ENCODE measurements at regions not wholly inside any gene's neighbourhood (a gene's known extent, or its start where the extent isn't known, plus 50 kb on each side); places are given as distances from the start of the nearest gene placed in this dataset.
"Not testable (repeated sequence)": the region's sequence is repeated elsewhere in the genome, so short reads cannot be mapped to it uniquely, and the experiment has no call there.

DNA sequence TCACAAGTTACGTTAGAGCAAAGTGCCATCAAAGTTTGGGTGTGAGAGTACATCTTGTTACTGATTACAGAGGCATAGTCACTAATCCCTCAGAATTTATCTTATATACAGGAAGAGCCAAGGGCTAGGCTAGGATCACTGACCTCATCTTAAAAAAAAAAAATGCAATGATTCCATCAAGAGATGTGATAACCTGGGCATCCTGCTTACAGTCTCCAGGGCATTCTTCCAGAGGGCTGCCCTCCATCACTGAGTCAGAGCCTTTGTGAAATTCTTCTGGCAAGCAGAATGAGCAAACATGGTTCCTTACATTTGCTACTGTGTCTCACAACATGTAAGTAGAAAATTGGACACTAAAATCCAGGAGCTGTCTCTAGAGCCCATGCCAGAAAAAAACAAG lies 410.6 kb downstream of the ZFHX3 start:
- Mint-ChIP-seq H3K27ac (no peak overlapping the region), H3K27me3 (no peaks in the 10 kb centered on the region), H3K9me3 (peaks cover 11% of the 10 kb centered on the region), H3K4me3 (no peak overlapping the region), H3K4me1 (no peaks in the 10 kb centered on the region), H3K36me3 (ENCODE audit: low read depth) (peaks cover 10% of the 10 kb centered on the region)
- ATAC-seq (ENCODE audit: low read depth) (no peak), DNase-seq (no peak)
- ChIA-PET CTCF (no interaction called here), POLR2A (no interaction called here)
- no peak for TF ChIP-seq CTCF (IDR thresholded peaks at IDR 0.05)
- intact Hi-C loops (cut with micrococcal nuclease): no loop called here

- CTCF ChIA-PET: no interaction called here
- POLR2A ChIA-PET: no interaction called here
- Mint-ChIP-seq H3K4me3 (no peak overlapping the region), H3K27ac (no peak overlapping the region), H3K9me3 (peaks cover 8% of the 10 kb centered on the region), H3K27me3 (no peaks in the 10 kb centered on the region), H3K36me3 (ENCODE audit: low read depth) (peaks cover 9% of the 10 kb centered on the region), H3K4me1 (no peaks in the 10 kb centered on the region)
- intact Hi-C loops (cut with micrococcal nuclease): no loop called here
- ATAC-seq (ENCODE audit: low read depth) (no peak), DNase-seq (no peak)
- no peak for TF ChIP-seq CTCF (IDR thresholded peaks at IDR 0.05)
Measured at GRCh38 chr16:72635694-72636093, 412.2 kb downstream of the ZFHX3 start.

DNA sequence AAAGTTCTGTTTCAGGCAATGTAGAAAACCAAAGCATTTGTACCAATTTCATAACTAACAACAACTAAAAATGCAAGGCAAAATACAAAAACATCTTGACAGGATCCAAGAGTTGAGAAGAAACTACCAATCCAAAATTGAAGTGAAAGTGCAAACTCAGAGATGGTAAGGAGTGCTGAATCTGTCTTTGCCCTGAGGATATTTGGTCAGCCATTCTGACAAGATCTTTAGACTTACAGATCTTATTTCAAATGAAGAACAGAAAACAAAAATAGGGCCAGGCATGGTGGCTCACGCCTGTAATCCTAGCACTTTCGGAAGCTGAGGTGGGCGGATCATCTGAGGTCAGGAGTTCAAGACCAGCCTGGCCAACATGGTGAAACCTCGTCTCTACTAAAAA lies 412.8 kb downstream of the ZFHX3 start:
- Mint-ChIP-seq H3K4me3 (no peak overlapping the region), H3K4me1 (no peaks in the 10 kb centered on the region), H3K27me3 (no peaks in the 10 kb centered on the region), H3K9me3 (peaks cover 7% of the 10 kb centered on the region), H3K36me3 (ENCODE audit: low read depth) (peaks cover 9% of the 10 kb centered on the region), H3K27ac (no peak overlapping the region)
- POLR2A ChIA-PET: no interaction called here
- TF ChIP-seq CTCF (IDR thresholded peaks at IDR 0.05): no peak
- DNase-seq: no peak
- ATAC-seq (ENCODE audit: low read depth): no peak
- CTCF ChIA-PET: no interaction called here
- intact Hi-C loops (cut with micrococcal nuclease): no loop called here

DNA sequence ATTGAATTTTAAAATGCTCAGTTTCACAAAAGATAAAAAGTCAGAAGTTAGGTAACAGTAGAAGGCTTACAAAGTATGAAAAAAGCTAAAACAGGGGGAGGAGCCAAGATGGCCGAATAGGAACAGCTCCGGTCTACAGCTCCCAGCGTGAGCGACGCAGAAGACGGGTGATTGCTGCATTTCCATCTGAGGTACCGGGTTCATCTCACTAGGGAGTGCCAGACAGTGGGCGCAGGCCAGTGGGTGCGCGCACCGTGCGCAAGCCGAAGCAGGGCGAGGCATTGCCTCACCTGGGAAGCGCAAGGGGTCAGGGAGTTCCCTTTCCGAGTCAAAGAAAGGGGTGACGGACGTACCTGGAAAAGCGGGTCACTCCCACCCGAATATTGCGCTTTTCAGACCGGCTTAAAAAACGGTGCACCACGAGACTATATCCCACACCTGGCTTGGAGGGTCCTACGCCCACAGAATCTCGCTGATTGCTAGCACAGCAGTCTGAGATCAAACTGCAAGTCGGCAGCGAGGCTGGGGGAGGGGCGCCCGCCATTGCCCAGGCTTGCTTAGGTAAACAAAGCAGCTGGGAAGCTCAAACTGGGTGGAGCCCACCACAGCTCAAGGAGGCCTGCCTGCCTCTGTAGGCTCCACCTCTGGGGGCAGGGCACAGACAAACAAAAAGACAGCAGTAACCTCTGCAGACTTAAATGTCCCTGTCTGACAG lies 420.6 kb downstream of the ZFHX3 start:
- H3K4me3 Mint-ChIP-seq; H3K36me3 Mint-ChIP-seq (ENCODE audit: low read depth); CTCF ChIA-PET; DNase-seq; intact Hi-C loops (cut with micrococcal nuclease); H3K9me3 Mint-ChIP-seq; H3K27ac Mint-ChIP-seq; ATAC-seq (ENCODE audit: low read depth); H3K4me1 Mint-ChIP-seq; H3K27me3 Mint-ChIP-seq; POLR2A ChIA-PET: not testable (repeated sequence)

DNA sequence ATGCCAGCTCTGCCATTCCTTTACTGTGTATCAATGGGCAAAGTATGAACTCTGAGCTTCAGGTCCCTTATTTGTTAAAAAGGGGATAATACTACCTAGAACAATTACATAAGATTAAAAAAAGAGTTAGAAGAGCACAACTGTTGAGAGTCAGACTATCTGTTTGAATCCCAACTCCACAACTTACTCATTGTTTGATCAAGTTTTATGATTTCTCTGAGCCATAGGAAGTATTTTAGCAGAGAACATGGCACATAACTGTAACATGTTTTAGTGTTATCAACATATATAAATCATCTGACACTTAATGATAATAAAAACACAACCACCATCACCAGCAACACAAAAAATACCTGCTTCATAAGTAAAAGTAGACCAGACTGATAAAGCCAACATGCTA lies 421.3 kb downstream of the ZFHX3 start:
- Mint-ChIP-seq H3K36me3 (ENCODE audit: low read depth) (no peaks in the 10 kb centered on the region), H3K27ac (no peak overlapping the region), H3K27me3 (no peaks in the 10 kb centered on the region), H3K9me3 (no peaks in the 10 kb centered on the region), H3K4me1 (no peaks in the 10 kb centered on the region), H3K4me3 (no peak overlapping the region)
- no peak for DNase-seq
- ChIA-PET POLR2A (no interaction called here), CTCF (no interaction called here)
- intact Hi-C loops (cut with micrococcal nuclease): no loop called here
- no peak for TF ChIP-seq CTCF (IDR thresholded peaks at IDR 0.05)
- no peak for ATAC-seq (ENCODE audit: low read depth)

DNA sequence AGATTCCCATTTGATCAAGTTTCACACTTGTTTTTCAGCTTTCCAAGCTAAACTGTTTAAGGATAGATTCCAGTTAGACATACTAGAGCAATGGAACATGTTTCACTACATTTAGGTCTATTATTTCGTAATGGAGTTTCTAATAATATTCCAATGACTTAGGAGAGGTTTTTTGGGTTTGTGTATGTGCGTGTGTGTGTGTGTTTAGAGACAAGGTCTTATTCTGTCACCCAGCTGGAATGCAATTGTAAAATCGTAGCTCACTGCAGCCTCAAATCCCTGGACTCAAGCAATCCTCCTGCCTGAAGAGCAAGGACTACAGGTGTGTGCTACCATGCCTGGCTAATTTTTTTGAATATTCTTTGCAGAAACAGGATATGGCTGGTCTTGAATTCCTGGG lies 426.3 kb downstream of the ZFHX3 start:
- CTCF ChIA-PET: no interaction called here
- DNase-seq: no peak
- ATAC-seq (ENCODE audit: low read depth): no peak
- Mint-ChIP-seq H3K27me3 (no peaks in the 10 kb centered on the region), H3K9me3 (no peaks in the 10 kb centered on the region), H3K36me3 (ENCODE audit: low read depth) (no peaks in the 10 kb centered on the region), H3K27ac (no peak overlapping the region), H3K4me1 (no peaks in the 10 kb centered on the region), H3K4me3 (no peak overlapping the region)
- POLR2A ChIA-PET: no interaction called here
- no peak for TF ChIP-seq CTCF (IDR thresholded peaks at IDR 0.05)
- intact Hi-C loops (cut with micrococcal nuclease): no loop called here
